ENCODE measurements at regions not wholly inside any gene's neighbourhood (a gene's known extent, or its start where the extent isn't known, plus 50 kb on each side); places are given as distances from the start of the nearest gene placed in this dataset.
"Not testable (repeated sequence)": the region's sequence is repeated elsewhere in the genome, so short reads cannot be mapped to it uniquely, and the experiment has no call there.

DNA sequence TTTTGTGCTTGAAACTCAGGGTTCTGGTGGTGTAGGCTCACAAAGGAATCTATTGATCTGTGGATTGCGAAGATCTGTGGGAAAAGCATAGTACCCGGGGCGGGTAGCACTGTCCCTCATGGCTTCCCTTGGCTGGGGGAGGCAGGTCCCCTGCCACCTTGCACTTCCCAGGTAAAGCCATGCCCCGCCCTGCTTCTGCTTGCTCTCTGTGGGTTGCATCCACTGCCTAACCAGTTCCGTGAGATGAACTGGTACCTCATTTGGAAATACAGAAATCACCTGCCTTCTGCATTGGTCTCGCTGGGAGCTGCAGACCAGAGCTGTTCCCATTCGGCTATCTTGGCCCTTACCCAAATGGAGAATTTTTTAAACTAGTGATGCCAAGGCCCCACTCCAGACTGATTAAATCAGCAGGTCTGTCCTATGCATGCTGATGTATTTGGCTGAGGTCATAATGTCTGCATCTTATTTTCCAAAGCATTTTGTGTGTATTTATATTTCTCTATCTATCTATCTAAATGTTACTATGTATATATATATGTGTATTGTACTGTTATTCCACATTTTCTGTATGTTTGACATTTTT is 65.5 kb upstream of the SLC7A14 start:
- DNase-seq (ENCODE audit: low spot score) = no peak

DNA sequence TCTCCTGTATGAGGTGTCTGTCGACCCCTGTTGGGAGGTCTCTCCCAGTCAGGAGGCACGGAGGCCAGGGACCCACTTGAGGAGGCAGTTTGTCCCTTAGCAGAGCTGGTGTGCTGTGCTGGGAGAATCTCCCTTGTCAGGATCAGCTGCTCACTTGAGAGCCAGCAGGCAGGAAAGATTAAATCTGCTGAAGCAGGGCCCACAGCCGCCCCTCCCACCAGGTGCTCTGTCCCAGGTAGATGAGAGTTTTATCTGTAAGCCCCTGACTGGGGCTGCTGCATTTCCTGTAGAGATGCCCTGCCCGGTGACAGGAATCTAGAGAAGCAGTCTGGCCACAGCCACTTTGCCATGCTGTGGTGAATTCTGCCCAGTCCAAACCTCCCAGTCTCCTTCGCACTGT is 64.7 kb upstream of the SLC7A14 start:
- DNase-seq (ENCODE audit: low spot score) = not testable (repeated sequence)

DNA sequence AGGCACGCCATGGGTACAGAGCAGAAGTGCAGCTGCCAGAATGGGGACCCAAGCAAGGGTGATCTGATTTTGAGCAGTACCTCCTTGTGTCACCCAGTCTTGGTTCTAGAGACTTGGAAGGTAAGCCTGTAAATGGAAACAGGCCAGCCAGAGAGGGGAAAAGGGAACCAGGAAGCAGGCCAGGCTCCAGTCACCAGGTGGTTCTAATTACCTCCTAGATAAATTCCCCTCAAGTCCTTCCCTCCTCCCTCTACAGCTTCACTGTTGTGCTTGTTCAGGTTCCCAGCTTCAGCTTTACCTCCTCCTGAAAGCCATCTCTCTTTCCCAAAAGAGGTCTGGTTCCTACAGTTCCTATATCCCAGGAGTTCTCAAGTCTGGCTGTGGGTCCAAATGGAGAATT is 58.8 kb upstream of the SLC7A14 start:
- no peak for DNase-seq (ENCODE audit: low spot score)

GRCh38 chr3:170643831-170644230 is 58.0 kb upstream of the SLC7A14 start:
- DNase-seq (ENCODE audit: low spot score) = no peak

GRCh38 chr3:170642882-170643601 is 57.2 kb upstream of the SLC7A14 start:
- DNase-seq (ENCODE audit: low spot score) = no peak

GRCh38 chr3:170641510-170642236 is 55.8 kb upstream of the SLC7A14 start:
- DNase-seq (ENCODE audit: low spot score) = no peak

GRCh38 chr3:170640737-170641171 is 54.9 kb upstream of the SLC7A14 start:
- no peak for DNase-seq (ENCODE audit: low spot score)

- no peak for DNase-seq (ENCODE audit: low spot score)
Observed at GRCh38 chr3:170638988-170639387, 53.1 kb upstream of the SLC7A14 start.

DNA sequence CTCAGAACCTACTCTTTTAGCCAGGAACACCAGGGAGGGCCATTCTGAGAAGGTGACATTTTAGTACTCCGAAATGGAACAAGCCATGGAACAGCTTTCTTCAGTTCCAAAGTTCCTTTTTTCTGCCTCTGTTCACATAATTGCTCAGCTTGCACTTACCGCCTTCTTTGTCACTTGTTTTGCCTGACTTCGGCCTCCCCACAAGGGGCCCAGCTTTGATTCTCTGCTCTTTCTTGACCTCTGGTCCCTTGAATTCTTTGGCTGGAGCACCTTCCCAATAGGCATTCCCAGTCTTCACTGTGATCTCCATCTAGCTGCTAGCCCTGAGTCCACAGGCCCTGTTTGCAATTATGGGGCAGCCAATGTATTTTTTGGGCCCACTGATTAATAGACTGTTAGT is 51.4 kb upstream of the SLC7A14 start:
- DNase-seq (ENCODE audit: low spot score) = no peak

GRCh38 chr3:170636400-170636973 is 50.6 kb upstream of the SLC7A14 start:
- DNase-seq (ENCODE audit: low spot score) = no peak
